Large intestine (tissue), 3 donors: ENCODE measurements at regions not wholly inside any gene's neighbourhood (a gene's known extent, or its start where the extent isn't known, plus 50 kb on each side); places are given as distances from the start of the nearest gene placed in this dataset.

Experiments used
- DNase-seq, 2 donors: peaks; one replicate each; pipeline versions ENCODE4 v3.0.0 to v3.0.0-alpha.2; 2013
- H3K27ac ChIP-seq: one replicate; pipeline ENCODE4 v1.5.1; 2013; ENCODE audit warnings: low read length
- H3K27me3 ChIP-seq: 2 replicates; pipeline ENCODE4 v1.6.1; 2013; ENCODE audit warnings: low read length; ENCODE audit not compliant: control insufficient read depth, insufficient read depth
- H3K36me3 ChIP-seq: 2 replicates; pipeline ENCODE4 v1.6.1; 2013; ENCODE audit warnings: low read length; ENCODE audit not compliant: control insufficient read depth, insufficient read depth
- H3K4me1 ChIP-seq: one replicate; pipeline ENCODE4 v1.6.1; 2013; ENCODE audit warnings: low read length; ENCODE audit not compliant: control insufficient read depth, insufficient read depth
- H3K4me3 ChIP-seq: one replicate; pipeline ENCODE4 v1.5.1; 2013; ENCODE audit warnings: low read length
- H3K9me3 ChIP-seq: one replicate; pipeline ENCODE4 v1.6.1; 2013; ENCODE audit warnings: mild to moderate bottlenecking, low read depth, low read length, moderate library complexity; ENCODE audit not compliant: control insufficient read depth
- WGBS: methylation state at CpG from one replicate; pipeline ENCODE4 v1.1.5; 2013; ENCODE audit warnings: low lambda C conversion rate; ENCODE audit not compliant: insufficient coverage; 5-methylcytosine and 5-hydroxymethylcytosine counted together

- Histone ChIP-seq H3K36me3 (no peaks in the 10 kb centered on the region), H3K9me3 (no peaks in the 10 kb centered on the region), H3K27me3 (no peaks in the 10 kb centered on the region), H3K4me1 (no peaks in the 10 kb centered on the region), H3K4me3 (no peak overlapping the region), H3K27ac (no peak overlapping the region)
- no peak for DNase-seq
These were observed 120.7 kb upstream of the ADGRL3 start for GRCh38 chr4:61079427-61079826.

- WGBS: no CpG with 5 or more reads among the region's 2 CpGs
- DNase-seq: no peak
- H3K4me1 ChIP-seq: no peaks in the 10 kb centered on the region
- no peak overlapping the region for H3K27ac ChIP-seq
- no peak overlapping the region for H3K4me3 ChIP-seq
- no peaks in the 10 kb centered on the region for H3K27me3 ChIP-seq
- H3K36me3 ChIP-seq: no peaks in the 10 kb centered on the region
- H3K9me3 ChIP-seq: no peaks in the 10 kb centered on the region
These were observed 120.2 kb upstream of the ADGRL3 start for GRCh38 chr4:61079976-61080375.

DNA sequence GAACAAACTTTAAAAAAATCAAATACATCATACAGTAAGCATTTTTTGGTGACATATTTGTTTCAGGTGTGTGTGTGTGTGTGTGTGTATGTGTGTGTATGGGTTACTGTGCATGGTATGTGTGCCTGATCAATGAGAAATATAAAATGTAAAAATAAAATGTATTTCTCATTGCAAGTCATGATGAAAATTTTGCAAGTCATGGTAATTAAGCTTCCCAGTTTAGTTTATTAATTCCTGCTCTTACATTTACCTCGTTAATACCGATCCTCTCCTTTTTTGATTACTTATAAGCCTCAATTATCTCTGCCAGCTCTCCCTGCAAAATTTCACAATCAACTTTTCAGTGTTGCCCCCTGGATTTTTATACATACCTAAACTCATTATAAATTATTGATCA, 114.6 kb upstream of the ADGRL3 start:
- Histone ChIP-seq H3K4me1 (no peaks in the 10 kb centered on the region), H3K4me3 (no peak overlapping the region), H3K9me3 (no peaks in the 10 kb centered on the region), H3K27ac (no peak overlapping the region), H3K36me3 (no peaks in the 10 kb centered on the region), H3K27me3 (no peaks in the 10 kb centered on the region)
- WGBS: 93% methylated on average over 2 of the region's 2 CpGs
- no peak for DNase-seq

- 100% methylated on average over 2 of the region's 4 CpGs for WGBS
- H3K4me3 ChIP-seq: no peak overlapping the region
These were observed 113.8 kb upstream of the ADGRL3 start for GRCh38 chr4:61086357-61086756.

GRCh38 chr4:61086979-61087378, 113.1 kb upstream of the ADGRL3 start:
- no peaks in the 10 kb centered on the region for H3K9me3 ChIP-seq
- H3K4me3 ChIP-seq: no peak overlapping the region
- no CpG with 5 or more reads among the region's 3 CpGs for WGBS
- H3K27me3 ChIP-seq: no peaks in the 10 kb centered on the region
- no peak for DNase-seq
- no peak overlapping the region for H3K27ac ChIP-seq
- H3K4me1 ChIP-seq: no peaks in the 10 kb centered on the region
- no peaks in the 10 kb centered on the region for H3K36me3 ChIP-seq

More at GRCh38 chr4:61086357-61086756, 113.8 kb upstream of the ADGRL3 start:
- no peaks in the 10 kb centered on the region for H3K9me3 ChIP-seq
- H3K4me1 ChIP-seq: no peaks in the 10 kb centered on the region
- no peak for DNase-seq
- no peaks in the 10 kb centered on the region for H3K36me3 ChIP-seq
- no peak overlapping the region for H3K27ac ChIP-seq
- H3K27me3 ChIP-seq: no peaks in the 10 kb centered on the region

DNA sequence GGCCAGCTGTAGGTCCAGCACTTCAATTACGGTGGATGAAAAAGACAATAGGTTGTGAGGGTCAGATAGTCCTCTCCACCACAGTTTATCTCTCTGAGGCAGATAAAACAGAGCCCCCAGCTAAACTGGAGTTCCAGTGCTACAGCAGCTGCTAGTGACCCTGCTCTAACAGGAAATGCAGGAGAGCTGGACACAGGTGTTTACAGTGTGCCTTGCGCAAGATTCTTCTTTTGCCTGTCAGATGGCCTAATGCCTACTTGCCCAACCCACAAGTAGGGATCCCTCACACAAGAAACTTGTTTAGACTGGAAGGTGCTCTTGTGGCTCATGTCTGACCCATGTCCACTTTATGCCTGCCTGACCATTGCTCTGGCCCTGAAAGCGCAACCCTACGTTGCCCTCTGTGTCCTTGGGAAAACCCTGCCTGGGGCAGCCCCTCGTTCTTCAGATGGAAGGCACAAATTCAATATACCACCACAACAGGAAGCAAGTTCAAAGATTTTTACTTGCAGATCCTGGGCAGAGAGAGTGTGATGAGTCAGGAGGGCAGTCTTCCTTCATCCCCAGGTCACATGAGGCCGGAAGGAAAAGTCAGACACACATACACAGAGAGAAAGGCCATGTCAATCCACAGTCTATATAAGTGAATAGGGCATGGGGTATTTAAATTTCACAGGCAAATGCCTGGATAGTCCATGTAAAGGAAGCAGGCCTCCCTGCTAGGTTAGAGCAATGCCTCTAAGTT, 105.1 kb upstream of the ADGRL3 start:
- WGBS: no CpG with 5 or more reads among the region's 6 CpGs
- no peaks in the 10 kb centered on the region for H3K9me3 ChIP-seq
- H3K4me3 ChIP-seq: no peak overlapping the region
- no peak for DNase-seq
- H3K4me1 ChIP-seq: no peaks in the 10 kb centered on the region
- no peaks in the 10 kb centered on the region for H3K36me3 ChIP-seq
- no peaks in the 10 kb centered on the region for H3K27me3 ChIP-seq
- H3K27ac ChIP-seq: no peak overlapping the region

- Histone ChIP-seq H3K27ac (no peak overlapping the region), H3K36me3 (no peaks in the 10 kb centered on the region), H3K4me1 (no peaks in the 10 kb centered on the region), H3K9me3 (no peaks in the 10 kb centered on the region), H3K4me3 (no peak overlapping the region), H3K27me3 (no peaks in the 10 kb centered on the region)
- peak in 1 of 2 donors; percentile 2 for DNase-seq
- WGBS: 80% methylated on average over 1 of the region's 3 CpGs
These were observed 71.4 kb upstream of the ADGRL3 start for GRCh38 chr4:61128682-61129081.

- no CpG with 5 or more reads among the region's 5 CpGs for WGBS
- no peak for DNase-seq
- Histone ChIP-seq H3K9me3 (no peaks in the 10 kb centered on the region), H3K27me3 (no peaks in the 10 kb centered on the region), H3K4me1 (no peaks in the 10 kb centered on the region), H3K27ac (no peak overlapping the region), H3K4me3 (no peak overlapping the region), H3K36me3 (no peaks in the 10 kb centered on the region)
These were observed 70.2 kb upstream of the ADGRL3 start for GRCh38 chr4:61129971-61130370.

GRCh38 chr4:61143461-61143860, 56.7 kb upstream of the ADGRL3 start:
- no peaks in the 10 kb centered on the region for H3K4me1 ChIP-seq
- H3K4me3 ChIP-seq: no peak overlapping the region
- H3K27me3 ChIP-seq: no peaks in the 10 kb centered on the region
- DNase-seq: no peak
- WGBS: no CpG with 5 or more reads among the region's 1 CpG
- H3K9me3 ChIP-seq: no peaks in the 10 kb centered on the region
- no peak overlapping the region for H3K27ac ChIP-seq
- no peaks in the 10 kb centered on the region for H3K36me3 ChIP-seq

GRCh38 chr4:61149278-61149677, 50.8 kb upstream of the ADGRL3 start:
- H3K27ac ChIP-seq: no peak overlapping the region
- no peak for DNase-seq
- no peaks in the 10 kb centered on the region for H3K9me3 ChIP-seq
- H3K4me1 ChIP-seq: no peaks in the 10 kb centered on the region
- H3K4me3 ChIP-seq: no peak overlapping the region
- H3K36me3 ChIP-seq: no peaks in the 10 kb centered on the region
- H3K27me3 ChIP-seq: no peaks in the 10 kb centered on the region
